Adrenal gland (tissue), 5 donors: ENCODE measurements at regions not wholly inside any gene's neighbourhood (a gene's known extent, or its start where the extent isn't known, plus 50 kb on each side); places are given as distances from the start of the nearest gene placed in this dataset.

Experiments
- POLR2A ChIP-seq, 2 donors: fragments of 450-650 bp; IDR thresholded peaks; one replicate each; pipeline ENCODE4 v1.6.1; 2017; ENCODE audit warnings: antibody characterized with exemption in 2 of 2, mild to moderate bottlenecking in 2 of 2, moderate library complexity in 1 of 2
- TF ChIP-seq, protein P1 (sequence below), 6 experiments: fragments of 450-650 bp in 4 of 6; fragments of 200-600 bp in 2 of 6; sonication (generic) in 1 of 6; IDR thresholded peaks; 1 replicate in 5 of 6; 2 replicates in 1 of 6; pipeline versions ENCODE4 v1.5.1 to v1.8.0; 2016 to 2021; ENCODE audit warnings: antibody characterized with exemption in 6 of 6, mild to moderate bottlenecking in 2 of 6, moderate library complexity in 1 of 6
- donor health status: DM: no; HTN: no; CAD: no.

DNA sequence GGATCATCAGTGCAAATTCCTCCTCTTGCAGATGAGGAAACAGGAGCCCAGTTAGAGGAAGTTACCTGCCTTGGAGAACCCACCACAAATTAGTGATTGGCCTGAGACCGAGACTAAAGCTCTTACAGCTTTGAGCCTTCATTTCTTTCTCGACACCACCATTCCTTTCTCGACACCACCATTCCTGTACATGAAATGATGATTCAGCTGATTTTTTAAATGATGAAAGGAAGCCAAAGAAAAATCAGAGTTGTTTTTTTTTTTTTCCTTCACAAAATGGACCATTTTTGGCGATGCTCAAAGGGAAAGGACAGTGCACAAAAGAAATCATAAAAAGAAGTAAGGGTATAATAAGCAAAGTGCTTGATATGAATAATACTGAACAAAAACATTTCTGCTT lies 1080.2 kb upstream of the AUTS2 start:
- TF ChIP-seq, protein P1, sequence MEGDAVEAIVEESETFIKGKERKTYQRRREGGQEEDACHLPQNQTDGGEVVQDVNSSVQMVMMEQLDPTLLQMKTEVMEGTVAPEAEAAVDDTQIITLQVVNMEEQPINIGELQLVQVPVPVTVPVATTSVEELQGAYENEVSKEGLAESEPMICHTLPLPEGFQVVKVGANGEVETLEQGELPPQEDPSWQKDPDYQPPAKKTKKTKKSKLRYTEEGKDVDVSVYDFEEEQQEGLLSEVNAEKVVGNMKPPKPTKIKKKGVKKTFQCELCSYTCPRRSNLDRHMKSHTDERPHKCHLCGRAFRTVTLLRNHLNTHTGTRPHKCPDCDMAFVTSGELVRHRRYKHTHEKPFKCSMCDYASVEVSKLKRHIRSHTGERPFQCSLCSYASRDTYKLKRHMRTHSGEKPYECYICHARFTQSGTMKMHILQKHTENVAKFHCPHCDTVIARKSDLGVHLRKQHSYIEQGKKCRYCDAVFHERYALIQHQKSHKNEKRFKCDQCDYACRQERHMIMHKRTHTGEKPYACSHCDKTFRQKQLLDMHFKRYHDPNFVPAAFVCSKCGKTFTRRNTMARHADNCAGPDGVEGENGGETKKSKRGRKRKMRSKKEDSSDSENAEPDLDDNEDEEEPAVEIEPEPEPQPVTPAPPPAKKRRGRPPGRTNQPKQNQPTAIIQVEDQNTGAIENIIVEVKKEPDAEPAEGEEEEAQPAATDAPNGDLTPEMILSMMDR (IDR thresholded peaks at IDR 0.05) = no peak
- no peak for TF ChIP-seq POLR2A (IDR thresholded peaks at IDR 0.05)
